GM21619 (cell line): ENCODE measurements at regions not wholly inside any gene's neighbourhood (a gene's known extent, or its start where the extent isn't known, plus 50 kb on each side); places are given as distances from the start of the nearest gene placed in this dataset.
A peak's percentile ranks its signal among the peaks of the same experiment; 100 is the strongest.

ENCODE experiments used
- ATAC-seq: cut with Tn5 transposase; IDR thresholded peaks from one replicate; pipeline ENCODE4 v1.9.1; 2021; ENCODE audit not compliant: unreplicated experiment

DNA sequence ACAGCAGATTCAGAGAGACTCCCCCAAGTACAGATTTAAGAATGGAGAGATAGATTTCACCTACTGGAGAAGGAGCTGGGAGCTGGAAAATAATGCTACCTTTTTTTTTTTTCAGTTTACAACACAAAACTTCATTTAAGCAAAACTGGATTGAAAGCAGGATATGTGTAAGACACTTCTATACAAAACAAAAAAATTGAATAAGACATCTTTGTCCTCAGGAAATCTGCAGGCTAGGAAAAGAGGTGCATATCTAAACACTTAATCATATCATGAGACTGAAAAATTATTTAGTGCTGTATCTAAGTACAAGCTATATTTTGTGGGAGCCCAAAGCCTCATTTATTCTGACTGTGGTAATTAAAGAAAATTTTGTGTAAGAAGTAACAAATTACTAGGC, 516.1 kb downstream of the ZIC1 start:
- no peak for ATAC-seq

DNA sequence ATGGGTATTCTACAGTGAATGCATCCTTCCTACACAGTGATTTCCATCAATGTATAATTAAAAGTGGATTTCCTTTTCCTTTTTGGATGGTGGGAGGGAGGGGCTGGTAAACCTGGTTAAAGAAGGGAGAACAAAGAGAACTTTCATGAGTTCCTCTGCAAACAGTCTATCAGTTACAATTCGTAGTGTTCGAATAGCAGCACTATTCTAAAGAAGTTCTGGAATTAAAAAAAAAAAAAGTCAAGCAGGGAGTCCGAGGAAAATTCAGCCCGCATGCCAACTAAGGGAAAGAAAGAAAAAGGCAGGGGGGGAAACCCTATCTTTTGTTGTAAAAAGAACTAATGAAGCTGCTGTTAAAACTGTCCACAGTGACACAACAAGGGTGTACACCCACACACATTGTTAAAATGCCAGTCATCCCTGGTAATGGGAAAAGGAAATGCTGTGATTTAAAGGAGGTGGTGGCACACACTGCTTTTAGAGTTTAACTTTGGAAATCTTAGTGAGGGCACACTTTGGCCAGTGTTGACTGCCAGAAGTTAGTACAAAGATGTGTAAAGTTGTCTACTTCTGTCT, 521.2 kb downstream of the ZIC1 start:
- no peak for ATAC-seq

DNA sequence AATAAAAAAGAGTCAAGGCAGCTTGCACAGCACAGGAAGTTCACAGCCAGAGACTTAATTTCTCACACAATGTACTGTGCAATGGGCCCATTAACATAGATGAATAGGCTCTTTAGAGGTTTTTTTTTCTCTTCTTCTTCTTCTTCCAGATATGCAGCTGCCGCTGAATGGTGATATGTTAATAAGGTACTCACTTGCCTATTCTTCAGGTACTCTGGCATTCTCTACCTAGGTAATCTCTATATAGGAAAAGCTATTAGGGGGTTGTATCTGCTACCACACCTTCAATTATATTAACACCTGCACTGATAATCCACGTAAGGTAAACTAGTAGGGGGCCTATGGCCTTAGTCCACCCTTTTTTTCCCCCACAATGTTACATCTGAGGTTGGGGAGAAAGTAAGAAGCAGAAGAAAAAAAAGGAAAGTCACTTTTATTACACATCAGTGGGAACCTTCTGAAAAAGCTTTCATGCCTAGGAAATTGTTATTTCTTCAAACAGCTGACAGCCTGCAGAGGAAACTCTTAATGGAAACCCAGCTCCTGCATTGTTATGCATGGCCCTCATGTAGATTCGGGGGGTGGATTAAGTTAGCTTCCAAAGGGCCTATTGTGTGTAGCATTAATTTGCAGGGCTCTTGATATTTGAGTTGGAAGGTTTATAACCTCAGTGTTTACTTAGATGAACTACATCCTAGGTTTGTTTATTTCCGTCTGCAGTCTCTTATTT, 525.5 kb downstream of the ZIC1 start:
- no peak for ATAC-seq

DNA sequence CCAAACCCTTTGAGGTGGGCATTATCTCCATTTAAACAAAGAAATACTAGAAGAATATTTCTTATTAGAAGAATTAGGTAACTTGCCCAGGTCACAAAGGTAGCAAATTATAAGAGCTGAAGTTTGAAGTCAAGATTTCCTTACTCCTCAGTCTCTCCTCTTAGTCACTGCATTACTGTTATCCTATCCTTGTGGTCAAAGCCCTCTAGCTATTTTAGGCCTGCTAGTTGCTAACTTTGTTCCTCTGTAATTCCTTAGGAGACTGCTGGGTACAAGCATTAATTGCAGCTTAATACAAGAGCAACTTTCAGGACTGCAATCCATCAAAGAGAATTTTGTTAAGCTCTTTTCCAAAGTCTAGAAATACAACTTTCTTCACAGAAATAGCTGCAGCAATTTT, 528.2 kb downstream of the ZIC1 start:
- ATAC-seq, result no peak

DNA sequence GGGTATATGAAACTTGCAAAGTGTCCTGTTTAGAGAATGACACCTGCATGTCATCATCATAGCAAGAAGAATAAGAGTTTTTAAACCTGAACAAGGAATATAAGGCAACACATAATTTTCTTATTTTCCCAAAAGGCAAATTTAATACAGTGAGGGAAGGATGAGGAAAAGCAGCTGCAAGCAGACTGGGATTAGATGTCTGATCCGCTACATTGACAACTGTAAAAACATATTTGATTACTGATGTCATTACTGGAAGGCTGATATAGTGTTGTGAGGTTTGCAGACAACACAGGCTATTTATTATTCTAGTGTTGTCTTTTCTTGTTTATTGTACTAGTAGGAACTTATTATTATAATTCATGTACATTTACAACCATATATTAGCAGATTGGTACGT, 528.7 kb downstream of the ZIC1 start:
- ATAC-seq, result no peak

DNA sequence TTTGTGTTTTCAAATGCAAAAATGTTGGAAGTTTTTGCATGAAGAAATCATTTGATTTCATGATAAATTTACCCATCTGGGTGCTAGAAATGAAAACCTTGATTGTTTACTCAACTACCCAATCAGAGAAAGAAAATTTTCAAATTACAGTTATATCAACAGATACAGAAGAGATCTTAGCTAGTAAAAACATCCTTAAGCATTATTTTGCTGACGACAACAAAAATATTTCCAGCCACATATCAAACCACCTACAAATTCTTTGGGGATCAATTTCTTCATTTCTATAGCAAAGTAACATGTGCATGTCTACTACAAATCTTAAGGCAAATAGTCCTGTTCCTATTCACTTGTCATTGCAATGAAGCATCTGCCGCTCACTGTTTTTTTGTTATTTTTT, 530.3 kb downstream of the ZIC1 start:
- ATAC-seq, result no peak

DNA sequence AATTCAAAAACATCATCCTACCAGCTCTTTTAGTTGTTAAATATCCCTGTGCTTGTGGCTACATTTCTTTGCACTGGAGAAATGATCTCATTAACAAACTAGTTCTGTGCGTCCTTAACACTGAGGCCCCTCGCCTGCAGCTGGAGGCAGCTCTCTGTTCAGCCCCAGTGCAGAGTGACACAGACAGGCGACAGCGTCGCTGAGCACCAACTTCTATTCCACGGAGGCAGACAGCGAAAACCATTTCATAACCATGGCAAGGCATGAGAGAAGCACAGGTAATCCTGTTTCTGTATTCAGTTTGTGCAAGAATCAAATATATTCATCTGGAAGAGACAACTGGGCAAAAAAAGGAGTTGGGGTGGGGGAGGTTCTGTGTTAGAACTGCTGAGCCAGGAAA, 530.7 kb downstream of the ZIC1 start:
- no peak for ATAC-seq

DNA sequence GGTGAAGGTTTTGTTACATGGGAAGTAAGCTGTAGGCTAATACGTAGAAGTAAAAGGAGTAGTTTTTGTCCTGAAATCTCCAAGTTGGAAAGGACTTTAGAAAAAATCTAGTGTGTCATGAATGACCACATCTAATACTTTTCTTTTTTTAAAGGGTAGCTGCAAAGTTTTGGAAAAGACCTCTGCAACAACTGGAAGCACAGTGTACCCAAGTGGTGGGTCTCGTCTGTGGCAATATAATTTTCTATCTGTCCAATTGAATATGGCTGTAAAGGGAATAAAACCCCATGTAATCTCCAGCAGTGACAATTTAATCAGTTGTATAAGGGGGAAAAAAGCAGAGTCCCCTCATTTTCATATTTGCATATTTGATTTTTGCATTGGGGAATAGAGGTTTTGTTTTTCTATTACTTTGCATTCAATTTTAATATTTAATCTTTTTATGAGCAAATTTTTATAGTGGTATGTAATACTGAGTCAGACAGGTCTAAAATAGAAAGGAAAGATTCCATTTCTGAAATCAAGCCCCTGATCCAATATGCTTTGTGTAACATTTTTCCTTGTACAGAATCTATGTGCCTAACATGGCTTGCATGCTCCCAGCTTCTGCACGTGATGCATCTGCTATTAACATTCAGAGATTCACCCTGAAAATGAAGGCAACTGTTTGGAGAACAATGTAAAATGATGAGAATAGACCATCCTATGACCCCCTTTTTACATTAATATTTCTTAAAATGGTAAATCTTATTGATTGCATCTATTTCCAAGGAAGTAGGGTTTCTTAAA, 531.4 kb downstream of the ZIC1 start:
- no peak for ATAC-seq

DNA sequence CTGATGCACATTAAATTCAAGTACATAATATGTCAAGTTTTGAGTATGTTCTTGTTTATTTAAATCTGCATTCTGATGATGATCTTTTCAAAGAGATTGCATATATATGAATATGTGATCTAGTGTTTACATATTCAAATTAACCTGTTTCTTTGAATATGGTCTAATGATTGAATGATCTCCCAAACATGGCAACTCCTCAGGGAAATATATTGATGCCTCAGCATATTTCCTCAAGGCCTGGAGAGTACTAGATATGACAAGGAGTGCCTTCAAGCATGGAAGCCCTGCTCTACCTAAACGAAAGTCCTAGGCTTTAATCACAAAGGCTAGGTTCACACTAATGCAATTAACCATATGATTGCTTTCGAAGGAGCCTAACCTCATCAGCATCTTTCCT, 532.8 kb downstream of the ZIC1 start:
- no peak for ATAC-seq

DNA sequence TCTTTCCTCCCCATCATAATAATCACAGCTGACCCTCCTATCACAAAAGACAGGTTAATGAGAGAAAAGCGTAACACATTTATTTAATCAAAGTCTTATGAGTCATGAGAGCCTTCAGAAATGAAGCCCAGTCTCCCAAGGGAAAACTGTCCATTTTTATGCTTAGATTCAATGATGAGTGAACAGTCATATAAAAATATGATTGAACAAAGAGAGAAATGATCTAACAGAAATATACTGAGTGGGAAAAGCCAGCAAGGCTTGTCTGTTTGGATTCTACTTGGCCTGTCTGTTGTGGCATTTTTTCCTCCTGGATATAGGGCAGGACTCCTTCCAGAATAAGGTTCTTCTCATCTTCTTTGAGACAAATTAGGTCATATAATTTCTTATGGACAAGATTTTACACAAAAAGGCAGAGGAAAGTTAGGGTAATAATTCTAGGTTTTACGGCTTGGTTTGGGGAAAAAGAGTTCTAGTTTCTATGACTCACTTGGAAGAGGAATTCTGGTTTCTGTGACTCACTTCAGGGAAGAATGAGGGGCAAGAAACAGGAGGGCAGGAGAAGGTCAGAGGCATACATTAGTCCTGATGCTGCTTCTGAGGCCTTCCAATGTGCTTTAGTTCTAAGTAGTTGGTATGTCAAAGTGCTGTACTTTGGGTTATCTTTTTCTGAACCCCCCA, 534.2 kb downstream of the ZIC1 start:
- ATAC-seq, result no peak

DNA sequence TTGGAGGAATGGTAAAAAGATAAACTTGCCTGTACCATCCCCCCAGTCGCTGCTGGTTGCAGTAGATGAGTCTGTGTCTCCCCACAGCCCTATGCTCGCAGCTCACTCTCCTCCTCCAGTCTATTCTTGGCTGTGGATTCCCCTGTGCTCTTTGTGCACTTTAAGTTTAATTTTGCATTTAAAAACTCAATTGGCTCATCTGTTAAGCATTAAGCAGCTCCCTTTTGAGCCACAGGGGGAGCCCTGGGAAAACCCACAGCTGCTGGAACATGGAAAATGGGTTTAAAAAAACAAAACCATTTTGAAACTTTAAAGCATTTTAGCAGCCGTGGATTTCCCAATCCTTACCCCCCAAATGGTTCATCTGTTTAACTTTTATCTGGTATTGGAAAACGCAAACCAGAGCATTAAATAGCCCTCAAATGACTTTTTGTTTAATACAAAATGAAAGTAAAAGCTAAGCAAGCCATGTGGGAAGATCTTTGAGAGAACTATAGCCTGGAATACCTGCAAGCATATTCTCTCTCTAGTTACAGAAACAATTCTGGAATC, 536.9 kb downstream of the ZIC1 start:
- ATAC-seq, result peak; percentile 56

DNA sequence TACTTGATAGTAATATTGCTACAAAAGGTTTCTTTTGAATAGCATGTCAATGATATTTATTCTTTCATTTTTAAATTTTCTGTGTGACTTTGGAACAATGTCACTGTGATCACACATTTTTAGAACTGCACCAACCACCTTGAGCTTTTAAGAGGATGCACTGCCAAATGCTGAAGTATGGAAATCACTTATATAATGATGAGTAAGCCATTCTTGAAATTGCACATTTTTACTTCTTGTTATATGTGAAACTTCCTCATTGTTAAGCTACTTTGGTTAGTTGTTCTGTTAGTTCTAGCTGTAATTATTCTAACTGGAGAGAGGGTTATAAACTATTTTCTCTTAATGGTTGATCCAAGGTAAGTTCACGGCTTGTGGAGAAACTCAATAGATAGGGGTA, 547.5 kb downstream of the ZIC1 start:
- ATAC-seq, result no peak

DNA sequence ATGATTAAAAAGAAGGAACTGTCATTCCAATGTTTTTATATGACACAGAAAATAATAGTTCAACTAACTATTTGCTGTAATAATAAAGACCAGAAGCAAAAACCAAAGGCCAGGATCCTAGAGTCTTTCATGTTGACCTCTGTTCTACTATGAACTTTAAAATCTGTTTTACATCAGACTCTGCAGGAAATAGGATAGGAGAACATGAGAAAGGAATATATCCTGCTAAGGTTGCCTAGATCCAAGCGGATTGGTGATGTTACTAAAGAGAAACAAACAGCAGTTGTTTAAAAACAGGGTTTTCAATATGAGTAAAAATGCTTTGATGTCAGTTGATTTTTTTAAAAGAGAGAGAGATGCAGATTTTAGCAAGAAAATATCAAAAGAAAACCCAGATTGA, 549.6 kb downstream of the ZIC1 start:
- no peak for ATAC-seq

DNA sequence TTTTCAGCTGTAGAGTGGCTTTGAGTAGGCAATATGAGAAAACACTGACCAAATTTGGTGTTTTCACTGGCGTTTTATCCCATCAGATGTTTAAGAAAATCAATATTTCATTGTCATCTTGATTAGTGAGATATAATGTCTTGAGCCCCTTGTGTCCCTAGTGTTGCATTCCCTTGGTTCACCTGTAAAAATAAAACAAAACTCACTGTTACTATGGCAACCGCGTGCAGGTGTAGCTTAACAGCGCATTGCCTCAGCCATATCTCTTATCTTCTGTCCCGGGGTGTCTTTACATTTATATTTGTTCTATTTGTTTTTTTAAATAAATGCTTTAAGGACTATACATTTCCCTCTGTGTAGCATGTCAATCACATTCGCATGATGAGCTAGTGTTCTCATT, 551.6 kb downstream of the ZIC1 start:
- ATAC-seq, result no peak

DNA sequence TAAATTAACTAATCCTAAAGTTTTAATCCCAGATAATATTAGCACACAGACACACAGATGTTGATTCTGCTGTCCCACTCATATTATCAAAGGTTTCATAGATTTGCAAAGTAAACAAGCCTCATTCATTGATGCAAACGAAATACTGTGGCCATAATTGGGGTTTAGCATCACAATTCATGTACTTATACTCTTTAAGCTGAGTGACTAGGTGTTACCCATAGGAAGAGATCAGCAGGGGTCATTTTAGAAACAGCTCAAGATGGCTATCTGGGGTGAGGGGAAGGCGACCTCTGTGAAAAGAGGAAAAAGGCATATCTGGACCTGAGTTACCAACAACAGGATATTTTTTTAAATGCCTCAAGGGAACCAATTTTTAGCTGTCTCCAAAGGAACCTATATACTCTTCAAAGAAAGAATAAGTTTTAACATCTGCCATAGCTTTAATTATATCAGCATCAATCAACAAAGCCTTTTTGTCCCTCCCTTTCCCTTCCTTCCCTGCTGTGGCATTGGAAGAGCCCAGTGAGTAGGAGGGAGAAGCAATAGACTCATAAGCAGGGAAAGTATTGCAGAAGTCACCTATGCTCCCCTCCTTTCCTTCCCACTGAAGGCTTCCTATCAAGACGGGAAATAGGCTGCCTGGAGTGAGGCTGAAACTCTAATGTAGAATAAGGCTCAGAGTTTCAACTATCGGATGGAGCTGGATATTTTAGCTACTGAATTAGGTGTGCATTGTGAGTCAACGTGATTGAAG, 553.4 kb downstream of the ZIC1 start:
- no peak for ATAC-seq

DNA sequence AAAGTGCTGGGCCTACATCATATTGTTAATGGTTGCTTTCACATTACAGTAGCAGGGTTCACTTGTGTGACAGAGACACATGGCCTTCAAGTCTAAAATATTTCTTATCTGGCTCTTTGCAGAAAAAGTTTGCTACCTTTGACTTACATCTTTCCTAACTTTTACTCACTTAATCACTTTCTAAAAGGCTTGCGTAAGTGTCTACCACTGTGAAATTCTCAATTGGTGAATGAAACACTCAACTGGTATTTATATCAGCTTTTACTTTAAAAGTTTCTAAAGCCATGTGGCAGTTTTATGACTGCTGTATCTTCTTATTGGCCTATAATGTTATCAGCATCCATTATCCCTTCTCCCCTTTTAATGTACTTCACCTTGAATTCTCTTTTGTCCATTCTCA, 554.5 kb downstream of the ZIC1 start:
- no peak for ATAC-seq

DNA sequence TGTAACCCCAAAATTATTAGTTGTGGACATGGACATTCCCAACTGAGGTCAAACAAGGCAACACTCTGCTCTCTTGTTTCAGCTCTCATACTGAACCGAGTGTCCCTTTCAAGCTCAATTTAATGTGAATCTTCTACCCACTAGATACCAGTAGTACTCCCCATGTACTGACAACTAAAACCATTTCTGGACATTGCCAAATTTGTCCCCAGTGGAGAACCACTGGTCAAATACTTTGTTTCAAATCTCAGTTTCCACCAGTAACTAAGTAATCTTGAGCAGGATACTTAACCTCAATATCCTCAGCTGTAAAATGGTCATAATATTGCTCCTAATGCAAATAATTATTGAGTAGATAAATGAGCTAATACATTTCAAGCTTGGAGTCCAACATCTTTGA, 566.0 kb downstream of the ZIC1 start:
- no peak for ATAC-seq

DNA sequence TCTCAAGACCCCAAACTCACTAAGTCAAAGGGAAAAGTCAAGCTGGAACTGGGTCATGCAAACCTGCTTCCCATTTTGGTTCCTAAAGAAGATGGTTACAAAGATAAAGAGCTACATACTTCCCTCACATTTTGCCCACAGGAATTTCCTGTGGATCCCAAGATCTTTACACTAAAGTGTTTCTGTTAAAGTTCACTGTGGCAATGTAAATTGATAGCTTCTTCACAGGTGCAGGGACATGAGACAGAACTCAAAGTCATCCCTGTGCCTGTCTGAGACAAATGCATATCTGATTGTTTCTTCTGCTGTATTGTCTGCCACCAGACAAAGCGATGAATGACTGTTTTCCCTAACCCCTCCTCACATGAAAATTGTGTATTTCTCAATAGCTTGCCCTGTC, 567.8 kb downstream of the ZIC1 start:
- no peak for ATAC-seq

DNA sequence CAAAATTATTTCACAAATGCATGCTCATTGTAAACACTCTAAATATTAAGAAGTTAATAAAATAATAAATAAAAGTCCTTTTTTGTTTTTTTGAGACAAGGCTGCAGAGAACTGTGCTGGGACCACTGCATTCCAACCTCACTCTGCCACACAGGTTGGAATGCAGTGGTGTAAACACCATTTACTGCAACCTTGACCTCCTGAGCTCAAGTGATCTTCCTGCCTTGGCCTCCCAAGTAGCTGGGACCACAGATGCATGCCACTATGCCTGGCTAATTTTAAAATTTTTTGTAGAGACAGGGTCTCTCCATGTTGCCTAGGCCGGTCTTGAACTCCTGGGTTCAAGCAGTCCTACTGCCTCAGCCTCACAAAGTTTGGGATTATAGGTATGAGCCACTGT, 578.4 kb downstream of the ZIC1 start:
- no peak for ATAC-seq

DNA sequence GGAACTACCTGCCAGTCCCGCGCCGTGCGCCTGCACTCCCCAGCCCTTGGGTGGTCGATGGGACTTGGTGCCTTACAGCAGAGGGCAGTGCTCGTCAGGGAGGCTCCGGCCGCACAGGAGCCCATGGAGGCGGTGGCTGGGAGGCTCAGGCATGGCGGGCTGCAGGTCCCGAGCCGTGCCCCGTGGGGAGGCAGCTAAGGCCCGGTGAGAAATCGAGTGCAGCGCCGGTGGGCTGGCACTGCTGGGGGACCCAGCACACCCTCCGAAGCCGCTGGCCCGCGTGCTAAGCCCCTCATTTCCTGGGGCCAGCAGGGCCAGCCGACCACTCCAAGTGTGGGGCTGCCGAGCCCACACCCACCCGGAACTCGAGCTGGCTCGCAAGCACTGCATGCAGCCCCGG, 580.2 kb downstream of the ZIC1 start:
- ATAC-seq, result no peak

DNA sequence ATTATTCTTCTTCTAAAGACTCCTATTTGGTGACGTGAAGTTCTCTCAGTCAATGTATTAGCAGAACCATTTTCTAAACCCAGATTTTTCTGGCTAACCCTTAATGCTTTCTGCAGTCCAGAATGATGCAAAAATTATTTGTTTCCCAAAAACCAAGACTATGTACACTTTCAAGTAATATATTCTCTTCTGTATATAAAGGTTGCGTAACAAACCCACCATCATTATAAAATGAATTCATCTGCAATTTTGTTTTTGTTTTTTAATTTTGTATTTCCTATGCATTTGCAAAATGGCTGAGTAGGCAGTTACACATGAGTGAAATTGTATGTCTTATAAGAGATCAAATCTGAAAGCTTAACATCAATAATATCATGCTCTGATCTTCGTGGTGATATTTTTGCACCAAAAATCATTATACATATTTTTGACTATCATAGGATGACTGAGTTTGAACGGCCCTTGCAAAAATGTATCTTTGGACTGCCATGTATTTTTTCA, 593.6 kb downstream of the ZIC1 start:
- no peak for ATAC-seq
